ENCODE measurements at regions not wholly inside any gene's neighbourhood (a gene's known extent, or its start where the extent isn't known, plus 50 kb on each side); places are given as distances from the start of the nearest gene placed in this dataset.
"Not testable (repeated sequence)": the region's sequence is repeated elsewhere in the genome, so short reads cannot be mapped to it uniquely, and the experiment has no call there.

DNA sequence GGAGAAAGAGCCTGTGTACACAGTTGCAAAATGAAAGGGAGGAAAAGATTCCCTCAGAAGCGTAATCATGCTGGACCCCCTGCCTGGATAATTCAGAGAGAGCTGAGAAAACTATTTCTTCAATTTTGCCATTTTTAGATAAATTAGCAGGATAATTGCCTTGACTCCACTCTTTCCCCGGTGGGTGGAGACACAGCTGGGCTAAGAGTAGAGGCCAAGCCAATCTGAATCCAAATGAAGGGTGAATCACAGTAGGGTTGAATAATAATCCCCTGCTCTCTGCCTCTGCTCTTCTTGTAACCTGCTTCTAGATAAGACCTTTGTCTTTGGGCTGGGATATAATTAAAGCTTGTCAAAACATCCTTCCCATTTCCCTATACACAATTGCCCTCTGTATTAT lies 150.1 kb downstream of the CAPZA3 start:
- peak overlapping the region in 1 of 5 donors; percentile 58 for H3K27ac ChIP-seq
- no peak for DNase-seq
- intact Hi-C loops (cut with DNase I; ENCODE audit: low total_unique reads), result no loop called here

DNA sequence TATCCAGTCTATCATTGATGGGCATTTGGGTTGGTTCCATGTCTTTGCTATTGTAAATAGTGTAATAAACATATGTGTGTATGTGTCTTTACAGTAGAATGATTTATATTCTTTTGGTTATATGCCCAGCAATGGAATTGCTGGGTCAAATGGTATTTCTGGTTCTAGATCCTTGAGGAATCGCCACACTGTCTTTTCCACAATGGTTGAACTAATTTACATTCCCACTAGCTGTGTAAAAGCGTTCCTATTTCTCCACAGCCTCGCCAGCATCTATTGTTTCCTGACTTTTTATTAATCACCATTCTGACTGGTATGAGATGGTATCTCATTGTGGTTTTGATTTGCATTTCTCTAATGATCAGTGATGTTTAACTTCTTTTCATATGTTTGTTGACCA lies 152.7 kb downstream of the CAPZA3 start:
- H3K4me1 ChIP-seq; intact Hi-C loops (cut with DNase I; ENCODE audit: low total_unique reads); H3K4me3 ChIP-seq; H3K27me3 ChIP-seq; DNase-seq; H3K27ac ChIP-seq; H3K9me3 ChIP-seq; H3K36me3 ChIP-seq: not testable (repeated sequence)
- 73 to 86% (median 83%) methylated on average over 3 of the region's 3 CpGs for WGBS, 5 donors

More for the DNA sequence above, 150.1 kb downstream of the CAPZA3 start:
- Histone ChIP-seq H3K9me3 (no peaks in the 10 kb centered on the region), H3K4me3 (no peak overlapping the region), H3K36me3 (no peaks in the 10 kb centered on the region), H3K4me1 (no peaks in the 10 kb centered on the region), H3K27me3 (no peaks in the 10 kb centered on the region)
- no peak for TF ChIP-seq CTCF (IDR thresholded peaks at IDR 0.05)
- no peak for TF ChIP-seq EP300 (IDR thresholded peaks at IDR 0.05)
- TF ChIP-seq POLR2AphosphoS5 (IDR thresholded peaks at IDR 0.05), result no peak
- TF ChIP-seq POLR2A (IDR thresholded peaks at IDR 0.05), result no peak
- 64 to 73% (median 71%) methylated on average over 2 of the region's 2 CpGs for WGBS, 5 donors

GRCh38 chr12:18895540-18895939 lies 157.6 kb downstream of the CAPZA3 start:
- no peak for TF ChIP-seq POLR2A (IDR thresholded peaks at IDR 0.05)
- TF ChIP-seq POLR2AphosphoS5 (IDR thresholded peaks at IDR 0.05), result no peak
- TF ChIP-seq CTCF (IDR thresholded peaks at IDR 0.05), result no peak
- TF ChIP-seq EP300 (IDR thresholded peaks at IDR 0.05), result no peak
- H3K36me3 ChIP-seq, result no peaks in the 10 kb centered on the region
- intact Hi-C loops (cut with DNase I; ENCODE audit: low total_unique reads), result no loop called here
- H3K27me3 ChIP-seq, result no peaks in the 10 kb centered on the region
- no peak overlapping the region for H3K4me3 ChIP-seq
- WGBS, 5 donors, result 60 to 97% (median 94%) methylated on average over 1 to 9 of the region's 9 CpGs
- no peaks in the 10 kb centered on the region for H3K4me1 ChIP-seq
- no peak overlapping the region for H3K27ac ChIP-seq
- H3K9me3 ChIP-seq, result no peaks in the 10 kb centered on the region
- DNase-seq, result no peak

DNA sequence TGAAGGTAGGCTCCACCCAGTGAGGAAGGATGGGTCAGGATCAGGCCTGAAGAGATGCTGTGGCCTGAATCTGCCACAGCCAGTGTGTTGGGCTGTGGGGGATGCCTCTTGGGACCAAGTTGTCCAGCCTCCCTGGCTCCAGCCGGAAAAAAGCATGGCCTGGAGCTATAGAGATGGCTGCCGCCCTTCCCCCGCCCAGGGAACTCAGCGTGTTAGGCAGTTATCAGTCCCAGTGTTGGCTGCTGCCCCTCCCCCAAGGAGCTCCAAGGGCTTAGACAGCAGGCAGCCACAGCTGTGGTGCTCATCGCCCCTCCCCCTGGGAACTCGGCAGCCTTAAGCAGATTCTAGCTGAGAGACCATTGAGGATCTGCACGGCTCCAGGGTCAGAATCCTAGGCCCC lies 158.0 kb downstream of the CAPZA3 start:
- Histone ChIP-seq H3K9me3 (no peaks in the 10 kb centered on the region), H3K27me3 (no peaks in the 10 kb centered on the region), H3K27ac (no peak overlapping the region), H3K4me3 (no peak overlapping the region), H3K4me1 (no peaks in the 10 kb centered on the region), H3K36me3 (no peaks in the 10 kb centered on the region)
- WGBS, 5 donors, result 68 to 81% (median 73%) methylated on average over 4 to 7 of the region's 7 CpGs
- TF ChIP-seq POLR2A (IDR thresholded peaks at IDR 0.05) (no peak), CTCF (IDR thresholded peaks at IDR 0.05) (no peak), POLR2AphosphoS5 (IDR thresholded peaks at IDR 0.05) (no peak), EP300 (IDR thresholded peaks at IDR 0.05) (no peak)
- intact Hi-C loops (cut with DNase I; ENCODE audit: low total_unique reads), result no loop called here
- DNase-seq, result peak in 1 of 2 donors; percentile 35

DNA sequence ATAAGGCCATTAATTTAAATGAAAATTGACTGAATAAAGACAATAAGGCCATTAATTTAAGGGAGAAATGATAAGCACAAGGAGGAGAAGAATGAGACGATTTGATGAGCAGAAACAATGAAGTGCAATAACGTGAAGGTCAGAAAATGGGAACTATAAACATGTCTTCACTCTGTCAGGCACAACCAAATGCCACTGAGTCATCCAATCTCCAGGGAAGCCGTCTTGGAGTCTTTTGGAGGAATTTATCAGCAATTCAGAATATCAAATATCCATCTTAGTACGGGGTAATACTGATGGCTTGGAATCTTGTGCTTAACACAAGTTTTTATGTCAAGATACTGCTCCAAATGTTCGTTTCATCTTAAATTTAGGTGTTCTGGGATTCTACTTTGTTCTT lies 159.9 kb downstream of the CAPZA3 start:
- 82 to 91% (median 87%) methylated on average over 5 of the region's 5 CpGs for WGBS, 5 donors
- TF ChIP-seq POLR2A (IDR thresholded peaks at IDR 0.05), result no peak
- TF ChIP-seq POLR2AphosphoS5 (IDR thresholded peaks at IDR 0.05), result no peak
- TF ChIP-seq CTCF (IDR thresholded peaks at IDR 0.05), result no peak
- no peak for TF ChIP-seq EP300 (IDR thresholded peaks at IDR 0.05)
- Histone ChIP-seq H3K27ac (no peak overlapping the region), H3K9me3 (no peaks in the 10 kb centered on the region), H3K4me1 (no peaks in the 10 kb centered on the region), H3K27me3 (no peaks in the 10 kb centered on the region), H3K36me3 (no peaks in the 10 kb centered on the region), H3K4me3 (no peak overlapping the region)
- DNase-seq, result no peak
- intact Hi-C loops (cut with DNase I; ENCODE audit: low total_unique reads), result no loop called here

All from stomach (tissue), 8 donors.